A549 (cell line): ENCODE measurements at regions not wholly inside any gene's neighbourhood (a gene's known extent, or its start where the extent isn't known, plus 50 kb on each side); places are given as distances from the start of the nearest gene placed in this dataset.

ENCODE experiments used
- ATAC-seq, 2 experiments: fragments of 200-7000 bp in 1 of 2; fragments of >200 bp in 1 of 2; cut with Nextera tagmentation in 1 of 2; cut with Tn5 transposase in 1 of 2; 3 replicates each; pipeline versions ENCODE4 v1.8.0 to v1.9.1; 2018 to 2020; ENCODE audit warnings: mild to moderate bottlenecking in 1 of 2, moderate library complexity in 1 of 2
- CTCF ChIA-PET: fragments of 300-600 bp; sonication (Branson Sonifier 250); formaldehyde crosslinking; extraction: SDS; loops from one replicate; lab custom pipeline; 2021; ENCODE audit warnings: antibody characterized with exemption, inconsistent platforms; lab: Yijun Ruan, JAX
- POLR2A ChIA-PET: fragments of 350-600 bp; formaldehyde crosslinking; extraction: SDS; loops from one replicate; lab custom pipeline; 2021; ENCODE audit warnings: antibody characterized with exemption, inconsistent platforms; lab: Yijun Ruan, JAX
- DNase-seq, 2 experiments: peaks; one replicate each; pipeline versions ENCODE4 v3.0.0 to v3.0.0-alpha.2; 2011 to 2016; ENCODE audit warnings: low read depth in 1 of 2, low spot score in 1 of 2
- FAIRE-seq: peaks from 2 replicates; lab custom pipeline; 2011; peaks lifted over from hg19 to GRCh38; lab: Jason Lieb, UNC
- H3K27ac ChIP-seq, 2 experiments: fragments of >200 bp; sonication (Bioruptor Twin); formaldehyde crosslinking; 3 replicates each; pipeline ENCODE4 v1.5.1; 2016 to 2017
- H3K4me1 ChIP-seq: fragments of >200 bp; sonication (Bioruptor Twin); formaldehyde crosslinking; 3 replicates; pipeline ENCODE4 v1.6.1; 2016
- H3K4me2 ChIP-seq: fragments of >200 bp; sonication (Bioruptor Twin); formaldehyde crosslinking; 3 replicates; pipeline ENCODE4 v1.6.1; 2016
- H3K4me3 ChIP-seq: fragments of >200 bp; sonication (Bioruptor Twin); formaldehyde crosslinking; 3 replicates; pipeline ENCODE4 v1.5.1; 2016
- H3K9me3 ChIP-seq: fragments of >200 bp; sonication (Bioruptor Twin); formaldehyde crosslinking; 3 replicates; pipeline ENCODE4 v1.6.1; 2016
- EHMT2 ChIP-seq: fragments of 200-600 bp; sonication (generic); IDR thresholded peaks from 2 replicates; pipeline ENCODE4 v1.6.1; 2016; ENCODE audit warnings: antibody characterized with exemption, low read depth, mild to moderate bottlenecking, moderate library complexity
- FOXS1 ChIP-seq: fragments of 250-450 bp; sonication (Bioruptor Pico); IDR thresholded peaks from 2 replicates; pipeline ENCODE4 v1.5.0; 2020; ENCODE audit warnings: mild to moderate bottlenecking, moderate library complexity
- HOXB13 ChIP-seq: fragments of 250-450 bp; sonication (Bioruptor Pico); IDR thresholded peaks from 2 replicates; pipeline ENCODE4 v1.5.0; 2020; ENCODE audit warnings: low read depth, mild to moderate bottlenecking, moderate library complexity
- HOXB5 ChIP-seq: fragments of 250-450 bp; sonication (Bioruptor Pico); IDR thresholded peaks from 2 replicates; pipeline ENCODE4 v1.5.0; 2020; ENCODE audit warnings: mild to moderate bottlenecking, moderate library complexity
- JUN ChIP-seq, 2 experiments: fragments of >200 bp; sonication (Bioruptor Twin); formaldehyde crosslinking; IDR thresholded peaks; 2 replicates in 1 of 2; 3 replicates in 1 of 2; pipeline ENCODE4 v1.6.1; 2016 to 2017
- MAZ ChIP-seq: fragments of 150-350 bp; IDR thresholded peaks from 2 replicates; pipeline ENCODE4 v1.6.1; 2014; ENCODE audit warnings: antibody characterized with exemption, low read depth, low read length, borderline replicate concordance
- NFE2L2 ChIP-seq: fragments of 150-350 bp; conservative IDR thresholded peaks from 2 replicates; pipeline ENCODE4 v1.6.1; 2014; ENCODE audit warnings: low read length
- NPAS2 ChIP-seq: fragments of 250-450 bp; sonication (Bioruptor Pico); IDR thresholded peaks from 2 replicates; pipeline ENCODE4 v1.8.0; 2022; ENCODE audit warnings: mild to moderate bottlenecking, moderate library complexity, borderline replicate concordance
- POLR2A ChIP-seq: IDR thresholded peaks from 2 replicates; pipeline ENCODE4 v1.6.1; 2012; ENCODE audit warnings: mild to moderate bottlenecking, low read length
- RARB ChIP-seq: fragments of 250-450 bp; sonication (Bioruptor Pico); IDR thresholded peaks from 2 replicates; pipeline ENCODE4 v1.8.0; 2021; ENCODE audit warnings: mild to moderate bottlenecking, moderate library complexity
- RCOR1 ChIP-seq: fragments of 150-350 bp; IDR thresholded peaks from 2 replicates; pipeline ENCODE4 v1.6.1; 2014; ENCODE audit warnings: antibody characterized with exemption, low read length, low read depth
- RNF2 ChIP-seq: fragments of 200-600 bp; sonication (generic); IDR thresholded peaks from 2 replicates; pipeline ENCODE4 v1.6.1; 2016; ENCODE audit warnings: low read depth, mild to moderate bottlenecking, antibody characterized with exemption, moderate library complexity, borderline replicate concordance
- SMC3 ChIP-seq: fragments of >200 bp; sonication (Bioruptor Twin); formaldehyde crosslinking; IDR thresholded peaks from 3 replicates; pipeline ENCODE4 v1.6.1; 2018; ENCODE audit warnings: inconsistent platforms
- SREBF2 ChIP-seq: fragments of 450-650 bp; IDR thresholded peaks from 2 replicates; pipeline ENCODE4 v1.6.1; 2014; ENCODE audit warnings: mild to moderate bottlenecking, moderate library complexity
- TP53 ChIP-seq: fragments of 250-450 bp; sonication (Bioruptor Pico); IDR thresholded peaks from 2 replicates; pipeline ENCODE4 v1.5.0; 2021; ENCODE audit warnings: mild to moderate bottlenecking, moderate library complexity
- WGBS: methylation state at CpG from one replicate; pipeline ENCODE4 v1.1.6; 2017; ENCODE audit errors: missing lambda C conversion rate; 5-methylcytosine and 5-hydroxymethylcytosine counted together
- TF ChIP-seq, protein P1 (sequence below): fragments of >200 bp; sonication (Bioruptor Twin); formaldehyde crosslinking; IDR thresholded peaks from 3 replicates; pipeline ENCODE4 v1.6.1; 2016
- TF ChIP-seq, protein P2 (sequence below): IDR thresholded peaks from 2 replicates; pipeline ENCODE4 v1.6.1; 2012
- TF ChIP-seq, protein P3 (sequence below): IDR thresholded peaks from 2 replicates; pipeline ENCODE4 v1.6.1; 2012; ENCODE audit warnings: low read depth, borderline replicate concordance
- TF ChIP-seq, protein P4 (sequence below): fragments of 150-350 bp; IDR thresholded peaks from 2 replicates; pipeline ENCODE4 v1.6.1; 2014; ENCODE audit warnings: low read depth, mild to moderate bottlenecking, low read length
- TF ChIP-seq, protein P5 (sequence below): IDR thresholded peaks from 2 replicates; pipeline ENCODE4 v1.6.1; 2012

DNA sequence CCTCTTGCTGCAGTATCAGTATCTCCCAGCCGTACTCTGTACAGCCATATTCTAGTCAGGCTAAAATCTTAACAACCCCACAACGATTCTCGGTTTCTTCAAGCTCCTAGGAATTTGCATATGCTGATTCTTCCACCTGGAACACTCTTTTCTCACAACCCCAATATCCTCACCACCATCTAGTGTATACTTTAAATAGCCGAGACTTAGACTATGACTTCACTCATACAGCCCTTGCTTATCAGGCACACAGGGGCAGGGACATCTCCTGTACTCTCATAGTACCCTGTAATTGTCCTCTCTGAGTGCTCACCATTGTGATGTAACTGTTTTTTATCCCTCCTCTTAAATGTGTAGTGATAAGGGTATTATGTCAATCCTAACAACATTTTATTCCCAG lies 2126.4 kb upstream of the TENM3 start:
- ChIA-PET CTCF (no interaction called here), POLR2A (no interaction called here)
- H3K4me1 ChIP-seq: no peaks in the 10 kb centered on the region
- no peak overlapping the region for H3K4me2 ChIP-seq
- no peaks in the 10 kb centered on the region for H3K9me3 ChIP-seq
- no peak overlapping the region for H3K27ac ChIP-seq
- no peak for ATAC-seq
- TF ChIP-seq, protein P1, sequence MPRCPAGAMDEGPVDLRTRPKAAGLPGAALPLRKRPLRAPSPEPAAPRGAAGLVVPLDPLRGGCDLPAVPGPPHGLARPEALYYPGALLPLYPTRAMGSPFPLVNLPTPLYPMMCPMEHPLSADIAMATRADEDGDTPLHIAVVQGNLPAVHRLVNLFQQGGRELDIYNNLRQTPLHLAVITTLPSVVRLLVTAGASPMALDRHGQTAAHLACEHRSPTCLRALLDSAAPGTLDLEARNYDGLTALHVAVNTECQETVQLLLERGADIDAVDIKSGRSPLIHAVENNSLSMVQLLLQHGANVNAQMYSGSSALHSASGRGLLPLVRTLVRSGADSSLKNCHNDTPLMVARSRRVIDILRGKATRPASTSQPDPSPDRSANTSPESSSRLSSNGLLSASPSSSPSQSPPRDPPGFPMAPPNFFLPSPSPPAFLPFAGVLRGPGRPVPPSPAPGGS: no peak
- TF ChIP-seq, protein P2, sequence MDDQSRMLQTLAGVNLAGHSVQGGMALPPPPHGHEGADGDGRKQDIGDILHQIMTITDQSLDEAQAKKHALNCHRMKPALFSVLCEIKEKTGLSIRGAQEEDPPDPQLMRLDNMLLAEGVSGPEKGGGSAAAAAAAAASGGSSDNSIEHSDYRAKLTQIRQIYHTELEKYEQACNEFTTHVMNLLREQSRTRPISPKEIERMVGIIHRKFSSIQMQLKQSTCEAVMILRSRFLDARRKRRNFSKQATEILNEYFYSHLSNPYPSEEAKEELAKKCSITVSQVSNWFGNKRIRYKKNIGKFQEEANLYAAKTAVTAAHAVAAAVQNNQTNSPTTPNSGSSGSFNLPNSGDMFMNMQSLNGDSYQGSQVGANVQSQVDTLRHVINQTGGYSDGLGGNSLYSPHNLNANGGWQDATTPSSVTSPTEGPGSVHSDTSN: no peak
- TF ChIP-seq MAZ: no peak
- no peak for TF ChIP-seq NPAS2 (CRISPR knock-in tag)
- TF ChIP-seq SREBF2: no peak
- no peak for TF ChIP-seq SMC3
- TF ChIP-seq TP53 (CRISPR knock-in tag): no peak
- TF ChIP-seq, protein P3, sequence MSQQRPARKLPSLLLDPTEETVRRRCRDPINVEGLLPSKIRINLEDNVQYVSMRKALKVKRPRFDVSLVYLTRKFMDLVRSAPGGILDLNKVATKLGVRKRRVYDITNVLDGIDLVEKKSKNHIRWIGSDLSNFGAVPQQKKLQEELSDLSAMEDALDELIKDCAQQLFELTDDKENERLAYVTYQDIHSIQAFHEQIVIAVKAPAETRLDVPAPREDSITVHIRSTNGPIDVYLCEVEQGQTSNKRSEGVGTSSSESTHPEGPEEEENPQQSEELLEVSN: no peak
- no peak for TF ChIP-seq JUN (IDR thresholded peaks at IDR 0.05)
- TF ChIP-seq RARB: no peak
- no peak for TF ChIP-seq EHMT2
- TF ChIP-seq NFE2L2: no peak
- no peak for TF ChIP-seq HOXB13 (CRISPR knock-in tag)
- TF ChIP-seq FOXS1 (CRISPR knock-in tag): no peak
- TF ChIP-seq RCOR1: no peak
- TF ChIP-seq, protein P4, sequence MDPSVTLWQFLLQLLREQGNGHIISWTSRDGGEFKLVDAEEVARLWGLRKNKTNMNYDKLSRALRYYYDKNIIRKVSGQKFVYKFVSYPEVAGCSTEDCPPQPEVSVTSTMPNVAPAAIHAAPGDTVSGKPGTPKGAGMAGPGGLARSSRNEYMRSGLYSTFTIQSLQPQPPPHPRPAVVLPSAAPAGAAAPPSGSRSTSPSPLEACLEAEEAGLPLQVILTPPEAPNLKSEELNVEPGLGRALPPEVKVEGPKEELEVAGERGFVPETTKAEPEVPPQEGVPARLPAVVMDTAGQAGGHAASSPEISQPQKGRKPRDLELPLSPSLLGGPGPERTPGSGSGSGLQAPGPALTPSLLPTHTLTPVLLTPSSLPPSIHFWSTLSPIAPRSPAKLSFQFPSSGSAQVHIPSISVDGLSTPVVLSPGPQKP: no peak
- H3K4me3 ChIP-seq: no peak overlapping the region
- 22% methylated on average over 4 of the region's 4 CpGs for WGBS
- DNase-seq: no peak
- no peak for FAIRE-seq

DNA sequence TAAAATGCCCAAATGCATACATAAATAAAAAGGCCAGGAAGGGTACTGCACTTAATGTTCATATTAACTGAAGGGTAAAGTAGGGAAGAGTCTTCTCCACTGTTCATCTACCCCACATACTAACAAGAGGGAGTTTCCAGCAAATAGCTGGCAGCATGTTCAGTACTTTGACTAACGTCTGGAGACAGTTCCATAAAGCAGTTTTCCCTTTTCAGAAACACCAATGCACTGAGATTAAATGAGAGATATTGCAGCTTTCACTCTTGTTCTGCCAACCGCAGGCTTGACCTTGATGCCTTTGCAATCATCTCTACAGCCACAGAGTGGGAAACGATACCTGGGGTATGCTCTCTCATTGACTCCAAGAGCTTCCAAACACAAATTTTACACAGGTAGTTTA lies 2123.1 kb upstream of the TENM3 start:
- DNase-seq (no peak), FAIRE-seq (no peak)
- no peaks in the 10 kb centered on the region for H3K4me1 ChIP-seq
- TF ChIP-seq NFE2L2 (no peak), HOXB5 (CRISPR knock-in tag) (no peak), POLR2A (no peak), MAZ (no peak), JUN (IDR thresholded peaks at IDR 0.05) (no peak), RCOR1 (no peak), RNF2 (no peak)
- TF ChIP-seq, protein P5, sequence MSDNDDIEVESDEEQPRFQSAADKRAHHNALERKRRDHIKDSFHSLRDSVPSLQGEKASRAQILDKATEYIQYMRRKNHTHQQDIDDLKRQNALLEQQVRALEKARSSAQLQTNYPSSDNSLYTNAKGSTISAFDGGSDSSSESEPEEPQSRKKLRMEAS: no peak
- TF ChIP-seq, protein P4: no peak
- TF ChIP-seq, all 56 proteins: peak for 0
- ChIA-PET CTCF (interaction anchor here (0.6 kb wide), 1 partner anchor 19 kb away, joined by 3 read pairs; no protein-coding TSS in a partner anchor), POLR2A (no interaction called here)
- Histone ChIP-seq H3K27ac (no peak overlapping the region), H3K9me3 (no peaks in the 10 kb centered on the region), H3K4me2 (no peak overlapping the region), H3K4me3 (no peak overlapping the region)
- 10% methylated on average over 3 of the region's 3 CpGs for WGBS
- no peak for ATAC-seq
